Heart left ventricle (tissue), 16 donors: ENCODE measurements at regions not wholly inside any gene's neighbourhood (a gene's known extent, or its start where the extent isn't known, plus 50 kb on each side); places are given as distances from the start of the nearest gene placed in this dataset.

Source experiments
- ATAC-seq, 4 donors: fragments of 200-7000 bp; cut with Tn5 transposase; one replicate each; pipeline ENCODE4 v1.9.1; 2020 to 2022; ENCODE audit warnings: moderate library complexity in 4 of 4, mild to moderate bottlenecking in 3 of 4, moderate number of reproducible peaks in 1 of 4
- DNase-seq, 5 donors: peaks; one replicate each; pipeline ENCODE4 v3.0.0-alpha.2; 2020
- H3K27ac ChIP-seq, 12 donors: fragments of 200-600 bp; sonication (generic) in 4 of 12; one replicate each; pipeline versions ENCODE4 v1.5.0 to v1.8.0; 2016 to 2022; ENCODE audit warnings: mild to moderate bottlenecking in 2 of 12
- H3K27me3 ChIP-seq, 9 donors: fragments of 200-600 bp; sonication (generic) in 2 of 9; one replicate each; pipeline versions ENCODE4 v1.5.1 to v1.8.0; 2016 to 2022; ENCODE audit warnings: mild to moderate bottlenecking in 3 of 9
- H3K36me3 ChIP-seq, 9 donors: fragments of 200-600 bp; sonication (generic) in 2 of 9; one replicate each; pipeline versions ENCODE4 v1.5.0 to v1.8.0; 2018 to 2022; ENCODE audit warnings: mild to moderate bottlenecking in 2 of 9
- H3K4me1 ChIP-seq, 12 donors: fragments of 200-600 bp; sonication (generic) in 4 of 12; one replicate each; pipeline versions ENCODE4 v1.5.0 to v1.8.0; 2016 to 2022; ENCODE audit warnings: mild to moderate bottlenecking in 3 of 12
- H3K4me3 ChIP-seq, 12 donors: fragments of 200-600 bp; sonication (generic) in 4 of 12; one replicate each; pipeline versions ENCODE4 v1.5.0 to v1.8.0; 2017 to 2022; ENCODE audit warnings: mild to moderate bottlenecking in 9 of 12, moderate library complexity in 4 of 12
- H3K9me3 ChIP-seq, 12 donors: fragments of 200-600 bp; sonication (generic) in 4 of 12; one replicate each; pipeline versions ENCODE4 v1.5.0 to v1.8.0; 2016 to 2022; ENCODE audit warnings: mild to moderate bottlenecking in 1 of 12
- POLR2A ChIP-seq, 2 donors: fragments of 450-650 bp; IDR thresholded peaks; one replicate each; pipeline ENCODE4 v1.6.1; 2017; ENCODE audit warnings: antibody characterized with exemption in 2 of 2, mild to moderate bottlenecking in 2 of 2, moderate library complexity in 2 of 2
- WGBS, 4 donors: extraction: QIAGEN DNeasy Blood & Tissue Kit in 2 of 4; methylation state at CpG; one replicate each; pipeline versions ENCODE4 v1.1.5 to v1.1.7; 2013 to 2018; 5-methylcytosine and 5-hydroxymethylcytosine counted together
- intact Hi-C, 10 donors: fragments of 100-400 bp; cut with DNase I; formaldehyde crosslinking; loops; one replicate each; pipeline versions ENCODE4 v1.11.1 to v1.14.2; 2022
- TF ChIP-seq, protein P1 (sequence below), 12 donors: fragments of 200-600 bp; sonication (generic) in 4 of 12; IDR thresholded peaks; one replicate each; pipeline versions ENCODE4 v1.5.0 to v1.8.0; 2018 to 2022; ENCODE audit warnings: antibody characterized with exemption in 12 of 12, mild to moderate bottlenecking in 5 of 12
- donor health status: ischemic (EF 13 %, LVEDD 7.1; RV severe dilation, severe dysfunction).
- donor health status: healthy with polysubstance abuse.
- donor health status: DM: no; HTN: yes; CAD: no.
- donor health status: DM: no; HTN: no; CAD: no.
- donor health status: ischemic (EF 25% LVEDD 6.9; RV normal size, moderate dysfunction).
- donor health status: ischemic (EF 25% LVEDD 5.7; RV mildly dilated, moderate dysfunction).
- donor health status: healthy.
- donor health status: DM: yes; HTN: yes; CAD: no.
- donor health status: ischemic (EF 35%, LVEDD 5.7; RV mildly dilated, moderate dysfunction).
- donor health status: nonischemic (EF 11% LVEDD 7.7; RV severe dilation, severe dysfunction).
- donor health status: DM: yes; HTN: yes; CAD: no.
- donor health status: PGD.
- donor health status: ischemic (EF 29% LVEDD 5.4; RV normal size, mild dysfunction).
- donor health status: nonischemic (EF 23%, LVEDD 6.1; RV moderate dilation, normal function).

DNA sequence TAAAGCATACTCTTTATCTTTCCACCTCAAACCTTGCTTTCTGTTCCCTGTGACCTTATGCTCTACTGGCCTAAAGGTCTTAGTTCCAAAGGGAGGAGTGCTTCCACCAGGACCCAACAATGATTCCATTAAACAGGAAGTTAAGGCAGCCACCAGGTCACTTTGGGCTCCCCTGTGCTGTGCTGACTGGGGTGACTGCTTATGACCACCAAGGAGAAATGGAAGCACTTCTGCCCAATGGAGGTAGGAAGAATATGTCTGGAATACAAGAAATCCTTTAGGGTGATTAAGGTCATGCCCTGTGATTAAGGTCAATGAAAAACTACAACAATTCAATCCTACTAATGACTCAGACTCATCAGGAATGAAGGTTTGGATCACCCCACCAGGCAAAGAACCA lies 233.8 kb upstream of the CDH11 start:
- H3K27ac ChIP-seq = no peak overlapping the region
- ATAC-seq (no peak), DNase-seq (no peak)
- peaks cover 0 to 11% (median 0%) of the 10 kb centered on the region in 12 donors for H3K9me3 ChIP-seq
- H3K4me1 ChIP-seq = no peaks in the 10 kb centered on the region
- no peaks in the 10 kb centered on the region for H3K36me3 ChIP-seq
- H3K4me3 ChIP-seq = no peak overlapping the region
- intact Hi-C loops = no loop called here
- TF ChIP-seq, protein P1, sequence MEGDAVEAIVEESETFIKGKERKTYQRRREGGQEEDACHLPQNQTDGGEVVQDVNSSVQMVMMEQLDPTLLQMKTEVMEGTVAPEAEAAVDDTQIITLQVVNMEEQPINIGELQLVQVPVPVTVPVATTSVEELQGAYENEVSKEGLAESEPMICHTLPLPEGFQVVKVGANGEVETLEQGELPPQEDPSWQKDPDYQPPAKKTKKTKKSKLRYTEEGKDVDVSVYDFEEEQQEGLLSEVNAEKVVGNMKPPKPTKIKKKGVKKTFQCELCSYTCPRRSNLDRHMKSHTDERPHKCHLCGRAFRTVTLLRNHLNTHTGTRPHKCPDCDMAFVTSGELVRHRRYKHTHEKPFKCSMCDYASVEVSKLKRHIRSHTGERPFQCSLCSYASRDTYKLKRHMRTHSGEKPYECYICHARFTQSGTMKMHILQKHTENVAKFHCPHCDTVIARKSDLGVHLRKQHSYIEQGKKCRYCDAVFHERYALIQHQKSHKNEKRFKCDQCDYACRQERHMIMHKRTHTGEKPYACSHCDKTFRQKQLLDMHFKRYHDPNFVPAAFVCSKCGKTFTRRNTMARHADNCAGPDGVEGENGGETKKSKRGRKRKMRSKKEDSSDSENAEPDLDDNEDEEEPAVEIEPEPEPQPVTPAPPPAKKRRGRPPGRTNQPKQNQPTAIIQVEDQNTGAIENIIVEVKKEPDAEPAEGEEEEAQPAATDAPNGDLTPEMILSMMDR (IDR thresholded peaks at IDR 0.05) = no peak
- no peak for TF ChIP-seq POLR2A (IDR thresholded peaks at IDR 0.05)
- H3K27me3 ChIP-seq = no peaks in the 10 kb centered on the region

DNA sequence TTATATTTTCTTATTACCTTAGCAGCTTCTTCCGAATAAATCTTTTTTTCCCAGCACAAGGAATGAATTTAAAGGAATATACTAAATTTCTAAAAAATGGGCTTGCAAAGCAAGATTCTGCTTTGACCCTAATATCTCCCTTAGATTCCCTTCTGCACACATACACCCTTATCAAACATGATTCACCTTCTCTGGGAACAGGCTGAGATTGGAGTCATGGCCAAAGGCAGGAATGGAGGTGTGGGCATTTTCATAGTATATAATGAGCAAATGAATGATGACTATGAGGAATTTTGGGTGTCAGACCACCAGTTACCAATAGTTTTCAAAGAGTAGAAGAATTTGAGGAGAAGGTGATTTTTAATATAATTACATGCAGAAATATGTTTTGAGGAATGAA lies 231.3 kb upstream of the CDH11 start:
- intact Hi-C loops = no loop called here
- Histone ChIP-seq H3K27me3 (no peaks in the 10 kb centered on the region), H3K9me3 (peaks cover 0 to 11% (median 0%) of the 10 kb centered on the region in 12 donors), H3K27ac (no peak overlapping the region), H3K36me3 (no peaks in the 10 kb centered on the region), H3K4me3 (no peak overlapping the region), H3K4me1 (no peaks in the 10 kb centered on the region)
- no peak for ATAC-seq
- no peak for DNase-seq
- no peak for TF ChIP-seq POLR2A (IDR thresholded peaks at IDR 0.05)
- TF ChIP-seq, protein P1 (IDR thresholded peaks at IDR 0.05) = no peak
- WGBS, 4 donors = 87 to 97% (median 89%) methylated on average over 1 of the region's 1 CpG

DNA sequence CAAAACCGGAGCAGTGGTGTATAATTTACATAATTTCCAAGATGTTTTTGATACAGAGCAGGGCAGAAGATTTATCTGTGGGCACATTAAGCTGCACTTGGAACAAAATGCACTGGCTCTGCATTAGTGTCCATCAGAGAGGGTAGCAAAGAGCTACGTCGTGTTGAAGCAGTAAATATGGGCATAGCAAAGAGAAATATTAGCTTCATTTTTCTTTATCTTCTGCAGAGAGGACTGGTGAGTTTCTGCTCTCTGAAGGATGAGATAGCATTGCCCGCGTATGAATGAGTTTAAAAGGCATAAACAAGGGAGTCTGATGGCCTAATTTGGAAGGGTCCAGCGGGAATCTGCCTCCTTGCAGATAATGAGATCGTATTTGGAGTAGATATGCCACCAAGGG lies 227.8 kb upstream of the CDH11 start:
- ATAC-seq (no peak), DNase-seq (no peak)
- Histone ChIP-seq H3K4me3 (no peak overlapping the region), H3K36me3 (no peaks in the 10 kb centered on the region), H3K9me3 (no peaks in the 10 kb centered on the region), H3K27me3 (no peaks in the 10 kb centered on the region), H3K4me1 (no peaks in the 10 kb centered on the region), H3K27ac (no peak overlapping the region)
- 67 to 73% (median 72%) methylated on average over 7 of the region's 7 CpGs for whole genome bisulfite sequencing, 4 donors
- intact Hi-C loops = no loop called here
- no peak for TF ChIP-seq POLR2A (IDR thresholded peaks at IDR 0.05)
- TF ChIP-seq, protein P1 (IDR thresholded peaks at IDR 0.05) = no peak

DNA sequence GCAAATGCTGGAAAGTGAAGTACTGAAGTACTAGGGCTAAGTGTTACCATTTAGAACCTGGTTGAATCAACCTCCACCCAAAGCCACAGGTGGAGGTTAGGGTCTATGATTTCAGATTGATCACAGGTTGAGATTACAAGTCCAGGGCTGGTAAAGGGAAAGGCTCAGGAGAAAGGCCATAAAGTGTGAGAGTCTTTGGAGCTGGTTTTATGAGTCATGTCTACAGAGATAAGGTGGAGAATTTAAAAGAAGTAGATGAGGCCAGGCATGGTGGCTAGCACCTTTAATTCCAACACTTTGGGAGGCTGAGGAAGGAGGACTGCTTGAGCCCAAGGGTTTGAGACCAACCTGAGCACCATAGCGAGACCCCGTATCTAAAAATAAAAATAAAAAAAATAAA lies 221.7 kb upstream of the CDH11 start:
- no peaks in the 10 kb centered on the region for H3K27me3 ChIP-seq
- H3K4me3 ChIP-seq = no peak overlapping the region
- H3K36me3 ChIP-seq = no peaks in the 10 kb centered on the region
- DNase-seq (no peak), ATAC-seq (no peak)
- 88 to 94% (median 91%) methylated on average over 2 of the region's 2 CpGs for WGBS, 4 donors
- intact Hi-C loops = no loop called here
- H3K9me3 ChIP-seq = no peaks in the 10 kb centered on the region
- no peaks in the 10 kb centered on the region for H3K4me1 ChIP-seq
- H3K27ac ChIP-seq = no peak overlapping the region
- TF ChIP-seq POLR2A (IDR thresholded peaks at IDR 0.05) = no peak
- TF ChIP-seq, protein P1 (IDR thresholded peaks at IDR 0.05) = no peak
